ENCODE measurements at regions not wholly inside any gene's neighbourhood (a gene's known extent, or its start where the extent isn't known, plus 50 kb on each side); places are given as distances from the start of the nearest gene placed in this dataset.

DNA sequence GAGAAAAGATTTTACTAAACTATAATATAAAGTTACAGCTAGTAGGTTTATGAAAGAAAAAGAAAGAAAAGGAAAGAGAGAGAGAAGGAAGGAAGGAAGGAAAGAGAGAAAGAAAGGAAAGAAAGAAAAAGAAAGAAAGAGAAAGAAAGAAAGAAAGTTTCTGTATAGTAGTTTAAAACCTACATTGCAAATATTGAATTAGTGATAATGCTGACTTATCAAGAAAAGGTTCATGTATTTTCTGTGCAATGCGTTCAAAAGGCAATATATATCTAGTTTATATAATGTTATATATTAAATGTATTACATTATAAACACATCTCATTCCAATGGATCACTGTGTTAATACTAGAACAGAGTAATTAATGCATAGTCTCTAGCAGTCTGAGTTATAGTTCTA lies 648.4 kb downstream of the ZBBX start:
- POLR2A ChIA-PET (ENCODE audit: low non-redundant PET) = no interaction called here
- DNase-seq (ENCODE audit: low spot score) = no peak
- CTCF ChIA-PET = no interaction called here
- TF ChIP-seq, protein P1, sequence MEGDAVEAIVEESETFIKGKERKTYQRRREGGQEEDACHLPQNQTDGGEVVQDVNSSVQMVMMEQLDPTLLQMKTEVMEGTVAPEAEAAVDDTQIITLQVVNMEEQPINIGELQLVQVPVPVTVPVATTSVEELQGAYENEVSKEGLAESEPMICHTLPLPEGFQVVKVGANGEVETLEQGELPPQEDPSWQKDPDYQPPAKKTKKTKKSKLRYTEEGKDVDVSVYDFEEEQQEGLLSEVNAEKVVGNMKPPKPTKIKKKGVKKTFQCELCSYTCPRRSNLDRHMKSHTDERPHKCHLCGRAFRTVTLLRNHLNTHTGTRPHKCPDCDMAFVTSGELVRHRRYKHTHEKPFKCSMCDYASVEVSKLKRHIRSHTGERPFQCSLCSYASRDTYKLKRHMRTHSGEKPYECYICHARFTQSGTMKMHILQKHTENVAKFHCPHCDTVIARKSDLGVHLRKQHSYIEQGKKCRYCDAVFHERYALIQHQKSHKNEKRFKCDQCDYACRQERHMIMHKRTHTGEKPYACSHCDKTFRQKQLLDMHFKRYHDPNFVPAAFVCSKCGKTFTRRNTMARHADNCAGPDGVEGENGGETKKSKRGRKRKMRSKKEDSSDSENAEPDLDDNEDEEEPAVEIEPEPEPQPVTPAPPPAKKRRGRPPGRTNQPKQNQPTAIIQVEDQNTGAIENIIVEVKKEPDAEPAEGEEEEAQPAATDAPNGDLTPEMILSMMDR (conservative IDR thresholded peaks at IDR 0.05; ENCODE audit: low read depth) = no peak
- H3K27ac ChIP-seq = no peak overlapping the region

DNA sequence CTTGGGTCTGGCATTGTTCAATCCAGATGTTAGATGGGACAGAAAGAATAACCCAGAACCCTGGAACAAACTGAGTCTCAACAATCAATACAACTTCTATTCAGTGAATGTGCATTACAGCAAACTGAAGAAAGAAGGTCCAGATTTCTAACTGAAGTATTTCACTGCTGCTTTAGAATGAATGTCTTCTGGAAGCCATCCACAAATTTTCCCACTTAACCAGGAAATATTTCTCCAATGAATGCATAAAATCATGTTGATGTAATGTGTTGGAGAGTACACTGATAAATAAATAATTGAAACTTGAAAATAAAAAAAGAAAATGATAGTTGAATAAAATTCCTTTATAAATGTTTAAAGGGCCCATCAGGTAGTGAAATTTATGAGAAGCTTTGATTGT lies 658.6 kb downstream of the ZBBX start:
- TF ChIP-seq, protein P1 (conservative IDR thresholded peaks at IDR 0.05; ENCODE audit: low read depth) = no peak
- ChIA-PET CTCF (no interaction called here), POLR2A (ENCODE audit: low non-redundant PET) (no interaction called here)
- no peak overlapping the region for H3K27ac ChIP-seq
- DNase-seq (ENCODE audit: low spot score) = no peak

DNA sequence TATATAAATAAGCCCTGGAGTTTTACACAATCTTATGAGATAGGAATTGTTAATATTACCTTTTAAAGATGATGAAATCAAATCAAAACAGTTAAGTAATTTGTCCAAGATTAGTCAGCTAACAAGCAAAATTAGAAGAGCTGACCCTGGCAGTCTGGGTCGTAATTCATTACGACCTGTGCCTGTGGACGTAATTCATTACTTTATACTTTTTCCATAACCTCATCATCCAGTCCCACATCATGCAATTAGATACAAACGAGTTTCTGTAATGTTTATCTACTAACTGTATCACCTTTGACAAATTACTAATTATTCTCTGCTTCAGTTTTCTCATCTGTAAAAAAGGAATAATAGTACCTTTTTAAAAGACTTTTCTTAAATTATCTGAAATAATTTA lies 665.9 kb downstream of the ZBBX start:
- DNase-seq (ENCODE audit: low spot score) = no peak
- CTCF ChIA-PET = no interaction called here
- POLR2A ChIA-PET (ENCODE audit: low non-redundant PET) = no interaction called here
- TF ChIP-seq, protein P1 (conservative IDR thresholded peaks at IDR 0.05; ENCODE audit: low read depth) = no peak
- H3K27ac ChIP-seq = no peak overlapping the region

DNA sequence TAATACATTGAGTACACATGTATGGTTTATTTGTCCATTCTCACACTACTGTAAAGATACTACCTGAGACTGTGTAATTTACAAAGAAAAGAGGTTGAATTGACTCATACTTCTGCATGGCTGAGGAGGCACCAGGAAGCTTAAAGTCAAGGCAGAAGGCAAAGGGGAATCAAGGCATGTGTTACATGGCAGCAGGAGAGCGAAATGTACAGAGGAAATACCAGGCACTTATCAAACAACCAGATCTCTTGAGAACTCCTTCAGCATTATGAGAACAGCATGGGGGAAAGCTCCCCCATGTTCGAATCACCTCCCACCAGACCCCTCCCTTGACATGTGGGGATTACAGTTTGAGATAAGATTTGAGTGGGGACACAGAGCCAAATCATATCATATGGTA lies 666.3 kb downstream of the ZBBX start:
- DNase-seq (ENCODE audit: low spot score) = no peak
- TF ChIP-seq, protein P1 (conservative IDR thresholded peaks at IDR 0.05; ENCODE audit: low read depth) = no peak
- CTCF ChIA-PET = interaction anchor here (0.6 kb wide), 1 partner anchor 19 kb away, joined by 3 read pairs; no protein-coding TSS in a partner anchor
- H3K27ac ChIP-seq = no peak overlapping the region
- POLR2A ChIA-PET (ENCODE audit: low non-redundant PET) = no interaction called here

DNA sequence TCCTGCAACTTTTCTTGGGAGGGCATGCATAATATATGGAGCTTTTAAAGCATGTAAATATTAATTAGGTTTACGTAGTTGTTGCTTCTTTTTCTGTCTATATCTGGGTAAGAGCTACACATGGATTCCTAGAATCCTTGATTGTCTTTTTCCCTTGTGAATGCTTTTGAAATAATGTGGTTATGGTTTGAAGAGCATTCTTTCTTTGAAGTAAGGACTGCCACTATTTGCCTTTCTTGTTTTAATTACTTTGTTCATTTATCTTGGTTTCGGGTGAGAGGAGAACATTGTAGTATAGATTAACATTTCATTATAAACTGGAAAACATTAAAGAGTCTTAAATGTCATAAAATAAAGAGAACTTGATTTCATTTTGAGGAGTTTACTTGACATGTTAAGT lies 674.0 kb downstream of the ZBBX start:
- DNase-seq (ENCODE audit: low spot score) = no peak
- ChIA-PET CTCF (no interaction called here), POLR2A (ENCODE audit: low non-redundant PET) (no interaction called here)
- H3K27ac ChIP-seq = no peak overlapping the region
- TF ChIP-seq, protein P1 (conservative IDR thresholded peaks at IDR 0.05; ENCODE audit: low read depth) = no peak

DNA sequence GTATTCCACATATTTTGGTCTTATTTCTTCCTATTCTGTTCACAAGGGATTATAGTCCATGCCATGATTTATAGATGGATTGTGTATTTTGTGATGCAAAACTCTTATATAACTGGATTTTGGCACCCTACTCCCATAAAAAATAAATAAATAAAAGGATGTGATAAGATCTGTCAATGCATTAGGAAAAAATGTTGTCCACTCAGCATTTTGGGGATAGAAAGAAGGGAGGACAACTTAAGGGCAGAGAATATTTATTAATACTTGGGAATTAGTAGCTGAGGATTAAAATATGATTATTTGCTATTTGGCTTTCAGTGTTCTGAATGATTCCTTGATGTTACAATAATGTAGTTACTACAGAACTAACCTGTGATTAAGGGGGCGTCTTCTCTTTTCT lies 682.6 kb downstream of the ZBBX start:
- ChIA-PET POLR2A (ENCODE audit: low non-redundant PET) (no interaction called here), CTCF (no interaction called here)
- TF ChIP-seq, protein P1 (conservative IDR thresholded peaks at IDR 0.05; ENCODE audit: low read depth) = no peak
- DNase-seq (ENCODE audit: low spot score) = no peak
- no peak overlapping the region for H3K27ac ChIP-seq

DNA sequence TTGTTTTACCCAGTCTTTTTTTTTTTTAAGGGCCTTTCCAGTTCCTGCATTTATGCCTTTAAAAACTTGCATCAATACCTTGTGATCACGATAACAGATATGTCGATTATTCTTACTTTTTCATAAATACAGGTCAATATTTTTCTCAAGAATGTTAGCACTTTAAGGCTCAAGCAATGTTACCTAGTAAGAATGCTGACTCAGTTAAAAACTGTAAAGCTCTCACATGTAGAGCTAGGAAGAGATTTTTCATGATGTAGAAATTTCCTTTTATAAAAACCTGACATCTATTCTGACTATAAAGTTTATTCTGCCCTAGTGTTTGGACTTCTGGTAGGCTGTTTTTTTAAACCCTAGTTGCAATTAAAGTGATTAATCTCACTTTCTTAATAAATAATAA lies 684.0 kb downstream of the ZBBX start:
- no peak overlapping the region for H3K27ac ChIP-seq
- ChIA-PET CTCF (interaction anchor here (0.6 to 0.7 kb wide), 2 partner anchors 223 to 613 kb away, joined by 4 to 8 read pairs; no protein-coding TSS in a partner anchor), POLR2A (ENCODE audit: low non-redundant PET) (no interaction called here)
- DNase-seq (ENCODE audit: low spot score) = no peak
- TF ChIP-seq, protein P1 (conservative IDR thresholded peaks at IDR 0.05; ENCODE audit: low read depth) = no peak

Measured in RWPE1 (cell line).